Muscle layer of duodenum (tissue), 2 donors: ENCODE measurements at regions not wholly inside any gene's neighbourhood (a gene's known extent, or its start where the extent isn't known, plus 50 kb on each side); places are given as distances from the start of the nearest gene placed in this dataset.

Experiments
- H3K27ac ChIP-seq: one replicate; pipeline ENCODE4 v1.7.0; 2013; ENCODE audit warnings: mild to moderate bottlenecking, low read length
- H3K27me3 ChIP-seq: one replicate; pipeline ENCODE4 v1.7.0; 2013; ENCODE audit warnings: low read depth, mild to moderate bottlenecking, control low read depth, low read length
- H3K36me3 ChIP-seq, 2 donors: one replicate each; pipeline ENCODE4 v1.7.0; 2013; ENCODE audit warnings: low read length in 2 of 2, control low read depth in 1 of 2, mild to moderate bottlenecking in 1 of 2; ENCODE audit not compliant: insufficient read depth in 2 of 2, control insufficient read depth in 1 of 2
- H3K4me1 ChIP-seq, 2 donors: one replicate each; pipeline ENCODE4 v1.7.0; 2013; ENCODE audit warnings: low read length in 2 of 2, mild to moderate bottlenecking in 2 of 2, control low read depth in 1 of 2, moderate library complexity in 1 of 2; ENCODE audit not compliant: insufficient read depth in 2 of 2, control insufficient read depth in 1 of 2
- H3K4me3 ChIP-seq, 2 donors: one replicate each; pipeline ENCODE4 v1.7.0; 2013; ENCODE audit warnings: low read length in 2 of 2, low read depth in 1 of 2, mild to moderate bottlenecking in 1 of 2
- H3K9me3 ChIP-seq, 2 donors: one replicate each; pipeline ENCODE4 v1.7.0; 2013; ENCODE audit warnings: low read length in 2 of 2, control low read depth in 1 of 2, mild to moderate bottlenecking in 1 of 2; ENCODE audit not compliant: control insufficient read depth in 1 of 2
- donor health status: healthy.

GRCh38 chr14:101235335-101236103, 325.8 kb upstream of the DIO3 start:
- no peak overlapping the region for H3K4me3 ChIP-seq
- peaks cover 0 to 2% of the 10 kb centered on the region in 2 donors for H3K9me3 ChIP-seq
- no peaks in the 10 kb centered on the region for H3K27me3 ChIP-seq
- peaks cover 0 to 5% of the 10 kb centered on the region in 2 donors for H3K4me1 ChIP-seq
- H3K27ac ChIP-seq = no peak overlapping the region
- no peaks in the 10 kb centered on the region for H3K36me3 ChIP-seq

GRCh38 chr14:101236496-101237251, 324.6 kb upstream of the DIO3 start:
- no peak overlapping the region for H3K27ac ChIP-seq
- peaks cover 0 to 5% of the 10 kb centered on the region in 2 donors for H3K4me1 ChIP-seq
- no peak overlapping the region for H3K4me3 ChIP-seq
- no peaks in the 10 kb centered on the region for H3K27me3 ChIP-seq
- H3K9me3 ChIP-seq = peaks cover 0 to 5% of the 10 kb centered on the region in 2 donors
- no peaks in the 10 kb centered on the region for H3K36me3 ChIP-seq

- Histone ChIP-seq H3K27me3 (no peaks in the 10 kb centered on the region), H3K4me1 (peaks cover 0 to 5% of the 10 kb centered on the region in 2 donors), H3K36me3 (no peaks in the 10 kb centered on the region), H3K9me3 (peaks cover 0 to 5% of the 10 kb centered on the region in 2 donors), H3K4me3 (no peak overlapping the region), H3K27ac (no peak overlapping the region)
These were observed 324.1 kb upstream of the DIO3 start for GRCh38 chr14:101237252-101237616.

GRCh38 chr14:101239065-101239464, 322.2 kb upstream of the DIO3 start:
- H3K9me3 ChIP-seq = peaks cover 0 to 5% of the 10 kb centered on the region in 2 donors
- no peak overlapping the region for H3K27ac ChIP-seq
- no peaks in the 10 kb centered on the region for H3K36me3 ChIP-seq
- H3K4me1 ChIP-seq = no peaks in the 10 kb centered on the region
- no peaks in the 10 kb centered on the region for H3K27me3 ChIP-seq
- H3K4me3 ChIP-seq = no peak overlapping the region

- Histone ChIP-seq H3K27me3 (no peaks in the 10 kb centered on the region), H3K4me3 (no peak overlapping the region), H3K9me3 (peaks cover 0 to 5% of the 10 kb centered on the region in 2 donors), H3K27ac (no peak overlapping the region), H3K36me3 (no peaks in the 10 kb centered on the region), H3K4me1 (no peaks in the 10 kb centered on the region)
These were observed 320.1 kb upstream of the DIO3 start for GRCh38 chr14:101241147-101241546.

GRCh38 chr14:101241807-101242278, 319.5 kb upstream of the DIO3 start:
- Histone ChIP-seq H3K9me3 (peaks cover 0 to 5% of the 10 kb centered on the region in 2 donors), H3K27ac (no peak overlapping the region), H3K4me1 (no peaks in the 10 kb centered on the region), H3K36me3 (no peaks in the 10 kb centered on the region), H3K4me3 (no peak overlapping the region), H3K27me3 (no peaks in the 10 kb centered on the region)

GRCh38 chr14:101242442-101243385, 318.6 kb upstream of the DIO3 start:
- Histone ChIP-seq H3K4me1 (no peaks in the 10 kb centered on the region), H3K27me3 (no peaks in the 10 kb centered on the region), H3K27ac (no peak overlapping the region), H3K4me3 (no peak overlapping the region), H3K9me3 (peaks cover 0 to 5% of the 10 kb centered on the region in 2 donors), H3K36me3 (no peaks in the 10 kb centered on the region)

GRCh38 chr14:101243587-101244338, 317.5 kb upstream of the DIO3 start:
- Histone ChIP-seq H3K4me1 (no peaks in the 10 kb centered on the region), H3K36me3 (no peaks in the 10 kb centered on the region), H3K4me3 (no peak overlapping the region), H3K9me3 (peaks cover 0 to 5% of the 10 kb centered on the region in 2 donors), H3K27me3 (no peaks in the 10 kb centered on the region), H3K27ac (no peak overlapping the region)

GRCh38 chr14:101246894-101247841, 314.1 kb upstream of the DIO3 start:
- Histone ChIP-seq H3K27me3 (no peaks in the 10 kb centered on the region), H3K4me3 (no peak overlapping the region), H3K9me3 (no peaks in the 10 kb centered on the region), H3K36me3 (no peaks in the 10 kb centered on the region), H3K27ac (no peak overlapping the region), H3K4me1 (no peaks in the 10 kb centered on the region)
